ENCODE measurements at regions not wholly inside any gene's neighbourhood (a gene's known extent, or its start where the extent isn't known, plus 50 kb on each side); places are given as distances from the start of the nearest gene placed in this dataset.

DNA sequence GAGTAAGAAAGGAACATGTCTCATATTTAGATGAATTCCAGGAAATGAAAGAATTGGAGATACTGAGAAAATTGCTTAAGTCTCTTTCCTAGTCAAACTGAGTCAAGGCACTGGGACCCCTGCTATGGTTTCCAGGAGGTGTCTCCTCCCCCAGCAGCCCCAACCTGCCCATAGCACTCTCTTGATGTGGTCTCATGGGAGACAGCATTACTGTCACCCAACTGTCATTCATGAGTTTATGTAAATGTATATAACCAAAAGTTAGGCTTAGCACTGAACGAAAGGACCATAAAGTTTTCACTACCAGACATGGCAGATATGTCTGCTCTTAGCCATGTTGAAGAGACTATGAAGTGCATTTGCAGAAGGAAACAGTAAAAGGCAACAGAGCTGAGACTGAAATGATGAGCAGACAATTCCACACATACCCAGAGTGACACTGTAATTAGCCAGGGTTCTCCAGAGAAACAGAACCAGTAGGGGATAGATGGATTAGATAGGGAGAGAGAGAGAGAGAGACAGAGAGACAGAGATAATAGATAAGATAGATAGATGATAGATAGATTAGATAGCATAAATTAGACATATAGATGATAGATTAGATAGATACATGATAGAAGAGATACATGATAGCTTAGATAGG lies 328.1 kb downstream of the BRD1 start:
- no peak for TF ChIP-seq EZH2phosphoT487 (IDR thresholded peaks at IDR 0.05; ENCODE audit: borderline replicate concordance)
- TF ChIP-seq POLR2A (IDR thresholded peaks at IDR 0.05; ENCODE audit: borderline replicate concordance, extremely low read depth, insufficient read depth, insufficient read length), result no peak
- no peak for TF ChIP-seq SIN3A (IDR thresholded peaks at IDR 0.05; ENCODE audit: low read depth)
- TF ChIP-seq, protein P1, sequence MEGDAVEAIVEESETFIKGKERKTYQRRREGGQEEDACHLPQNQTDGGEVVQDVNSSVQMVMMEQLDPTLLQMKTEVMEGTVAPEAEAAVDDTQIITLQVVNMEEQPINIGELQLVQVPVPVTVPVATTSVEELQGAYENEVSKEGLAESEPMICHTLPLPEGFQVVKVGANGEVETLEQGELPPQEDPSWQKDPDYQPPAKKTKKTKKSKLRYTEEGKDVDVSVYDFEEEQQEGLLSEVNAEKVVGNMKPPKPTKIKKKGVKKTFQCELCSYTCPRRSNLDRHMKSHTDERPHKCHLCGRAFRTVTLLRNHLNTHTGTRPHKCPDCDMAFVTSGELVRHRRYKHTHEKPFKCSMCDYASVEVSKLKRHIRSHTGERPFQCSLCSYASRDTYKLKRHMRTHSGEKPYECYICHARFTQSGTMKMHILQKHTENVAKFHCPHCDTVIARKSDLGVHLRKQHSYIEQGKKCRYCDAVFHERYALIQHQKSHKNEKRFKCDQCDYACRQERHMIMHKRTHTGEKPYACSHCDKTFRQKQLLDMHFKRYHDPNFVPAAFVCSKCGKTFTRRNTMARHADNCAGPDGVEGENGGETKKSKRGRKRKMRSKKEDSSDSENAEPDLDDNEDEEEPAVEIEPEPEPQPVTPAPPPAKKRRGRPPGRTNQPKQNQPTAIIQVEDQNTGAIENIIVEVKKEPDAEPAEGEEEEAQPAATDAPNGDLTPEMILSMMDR (IDR thresholded peaks at IDR 0.05 in 2 of 3, conservative IDR thresholded peaks at IDR 0.05 in 1 of 3; ENCODE audit: borderline replicate concordance in 1 of 3, insufficient read depth in 1 of 3, low read depth in 2 of 3, low read length in 2 of 3), result no peak
- TF ChIP-seq YY1 (IDR thresholded peaks at IDR 0.05; ENCODE audit: extremely low read depth, insufficient replicate concordance, low read depth, low read length), result no peak
- no peak for TF ChIP-seq POLR2AphosphoS5 (IDR thresholded peaks at IDR 0.05; ENCODE audit: low read depth, low read length)
- TF ChIP-seq JUND (IDR thresholded peaks at IDR 0.05), result no peak
- no peak for TF ChIP-seq CBX3 (IDR thresholded peaks at IDR 0.05; ENCODE audit: low read depth)
- no peak for TF ChIP-seq CEBPB (IDR thresholded peaks at IDR 0.05; ENCODE audit: low read depth)
- no peak for TF ChIP-seq EZH2 (IDR thresholded peaks at IDR 0.05)
- TF ChIP-seq, protein P2, sequence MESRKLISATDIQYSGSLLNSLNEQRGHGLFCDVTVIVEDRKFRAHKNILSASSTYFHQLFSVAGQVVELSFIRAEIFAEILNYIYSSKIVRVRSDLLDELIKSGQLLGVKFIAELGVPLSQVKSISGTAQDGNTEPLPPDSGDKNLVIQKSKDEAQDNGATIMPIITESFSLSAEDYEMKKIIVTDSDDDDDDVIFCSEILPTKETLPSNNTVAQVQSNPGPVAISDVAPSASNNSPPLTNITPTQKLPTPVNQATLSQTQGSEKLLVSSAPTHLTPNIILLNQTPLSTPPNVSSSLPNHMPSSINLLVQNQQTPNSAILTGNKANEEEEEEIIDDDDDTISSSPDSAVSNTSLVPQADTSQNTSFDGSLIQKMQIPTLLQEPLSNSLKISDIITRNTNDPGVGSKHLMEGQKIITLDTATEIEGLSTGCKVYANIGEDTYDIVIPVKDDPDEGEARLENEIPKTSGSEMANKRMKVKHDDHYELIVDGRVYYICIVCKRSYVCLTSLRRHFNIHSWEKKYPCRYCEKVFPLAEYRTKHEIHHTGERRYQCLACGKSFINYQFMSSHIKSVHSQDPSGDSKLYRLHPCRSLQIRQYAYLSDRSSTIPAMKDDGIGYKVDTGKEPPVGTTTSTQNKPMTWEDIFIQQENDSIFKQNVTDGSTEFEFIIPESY (IDR thresholded peaks at IDR 0.05; ENCODE audit: extremely low read depth, insufficient replicate concordance, low read length), result no peak
- no peak for TF ChIP-seq SP1 (IDR thresholded peaks at IDR 0.05; ENCODE audit: low read depth)
- no peak for TF ChIP-seq RAD21 (IDR thresholded peaks at IDR 0.05; ENCODE audit: low read depth)
